DMS114 treated with DMSO at 0.1 percent for 48 hours (cell line): ENCODE measurements at regions not wholly inside any gene's neighbourhood (a gene's known extent, or its start where the extent isn't known, plus 50 kb on each side); places are given as distances from the start of the nearest gene placed in this dataset.

Experiments
- DNase-seq: peaks from one replicate; lab custom pipeline; 2025; ENCODE audit not compliant: unreplicated experiment; lab: John Stamatoyannopoulos, UW

- no peak for DNase-seq
Observed at GRCh38 chr20:12270863-12271262, 353.2 kb downstream of the BTBD3 start.

GRCh38 chr20:12276011-12276673 is 358.4 kb downstream of the BTBD3 start:
- DNase-seq = no peak

- no peak for DNase-seq
Observed at GRCh38 chr20:12287575-12287974, 369.9 kb downstream of the BTBD3 start.

DNA sequence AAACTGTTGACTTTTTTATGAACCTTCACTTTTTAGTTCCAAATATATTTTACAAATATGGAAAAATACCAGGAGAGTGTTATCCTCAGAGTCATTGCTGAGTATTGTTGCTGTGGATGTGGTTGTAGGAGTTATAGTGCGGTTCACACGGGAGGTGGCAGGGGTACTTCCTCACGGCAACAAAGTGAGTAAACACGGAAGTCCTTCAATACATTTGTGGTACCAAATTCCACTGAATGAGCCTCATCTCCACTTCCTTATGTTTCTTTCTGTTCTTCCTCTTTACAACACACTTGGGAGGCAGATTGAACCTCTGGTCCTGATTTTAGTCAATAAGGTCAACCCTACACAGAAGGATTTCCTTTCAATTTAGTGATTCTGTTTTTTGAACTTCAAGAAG is 371.8 kb downstream of the BTBD3 start:
- no peak for DNase-seq

DNA sequence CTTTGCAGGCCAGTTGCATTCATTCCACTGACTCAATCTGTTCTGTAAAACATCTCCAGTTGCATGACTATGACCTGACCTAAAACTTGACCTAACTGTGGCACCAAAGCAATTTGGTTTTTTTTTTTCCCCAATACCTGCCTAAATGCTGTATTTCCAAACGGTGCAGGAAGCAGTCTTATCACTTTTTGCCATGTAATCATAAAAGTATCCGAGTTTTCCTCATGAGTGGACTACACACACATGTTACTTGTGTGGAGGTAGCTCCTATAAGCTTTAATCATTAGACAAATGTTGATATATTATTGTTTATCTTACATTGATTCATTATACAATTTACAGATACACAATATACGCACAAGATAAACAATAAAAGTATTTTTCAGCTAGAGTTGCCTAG is 373.7 kb downstream of the BTBD3 start:
- DNase-seq = no peak

DNA sequence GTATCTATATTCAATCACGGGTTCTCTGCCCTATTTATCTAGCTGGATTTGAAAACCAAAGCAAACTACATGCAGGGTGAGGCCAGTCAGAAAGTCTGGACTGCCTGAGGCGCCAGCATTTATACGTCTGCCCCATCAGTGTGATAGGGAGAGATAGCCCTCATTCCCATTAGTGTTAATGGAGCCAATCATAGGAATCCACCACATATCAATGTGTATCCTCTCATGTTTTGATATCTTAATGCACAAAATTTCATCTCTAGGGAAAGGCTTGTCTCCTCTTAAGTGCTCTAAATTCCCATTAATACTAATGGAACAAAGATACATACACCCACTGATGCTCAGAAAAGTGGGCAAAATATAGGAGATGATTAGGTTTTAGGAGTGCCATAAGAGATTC is 376.2 kb downstream of the BTBD3 start:
- no peak for DNase-seq

- DNase-seq = no peak
Observed at GRCh38 chr20:12294678-12295077, 377.0 kb downstream of the BTBD3 start.

DNA sequence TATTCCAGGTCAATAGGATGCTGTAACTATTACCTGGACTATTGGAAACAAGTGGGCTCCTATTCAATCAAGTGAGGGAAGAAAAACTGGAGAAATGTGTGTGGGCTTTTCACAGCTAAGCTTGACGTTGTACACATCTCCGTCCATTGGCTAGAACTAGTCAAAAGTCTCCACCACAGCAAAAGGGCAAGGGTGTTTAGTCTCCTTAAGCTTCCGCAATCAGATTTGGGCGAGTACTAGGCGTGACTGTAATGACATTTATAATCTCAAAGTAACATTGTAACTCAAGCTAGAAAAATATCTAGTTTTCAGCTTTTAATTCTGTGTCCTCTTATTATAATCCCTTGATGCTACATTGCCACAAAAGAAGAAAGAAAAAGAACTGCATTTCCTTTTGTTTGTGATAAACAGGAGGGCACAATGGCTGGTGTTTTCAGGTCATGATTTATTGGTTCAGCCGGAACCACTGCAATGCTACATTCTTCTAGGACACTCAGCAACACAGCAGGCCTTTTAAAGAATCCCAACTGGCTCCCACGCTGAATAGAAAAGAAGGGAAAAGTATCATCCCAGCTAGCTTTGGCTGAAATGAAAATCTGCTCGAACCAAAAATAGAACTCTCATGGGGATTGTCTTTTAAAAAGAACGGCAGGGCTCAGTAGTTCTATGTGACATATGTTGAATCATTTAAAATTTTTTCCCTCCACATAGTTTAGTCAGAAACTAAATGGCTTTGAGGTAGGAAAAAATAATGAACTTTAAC is 387.7 kb downstream of the BTBD3 start:
- DNase-seq = no peak

DNA sequence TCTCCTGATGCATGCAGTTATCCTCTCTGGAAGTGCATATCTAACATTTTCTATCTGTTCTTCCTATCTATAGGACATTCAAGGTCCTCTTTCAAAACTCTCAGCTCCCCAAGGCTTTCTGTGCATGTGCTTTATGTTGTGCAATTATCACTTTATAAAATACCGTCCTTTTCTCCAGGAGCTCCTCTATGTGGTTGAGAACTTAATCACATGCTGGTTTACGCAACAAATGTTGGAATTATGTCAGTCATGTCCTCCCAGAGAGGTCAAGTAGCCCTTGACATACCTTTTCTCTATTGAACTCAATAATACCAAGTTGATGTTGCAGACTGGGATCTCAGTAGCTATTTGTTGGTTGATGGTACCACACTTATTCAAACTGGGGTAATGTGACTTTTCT is 388.4 kb downstream of the BTBD3 start:
- no peak for DNase-seq

- DNase-seq = no peak
Observed at GRCh38 chr20:12311094-12311865, 393.6 kb downstream of the BTBD3 start.

DNA sequence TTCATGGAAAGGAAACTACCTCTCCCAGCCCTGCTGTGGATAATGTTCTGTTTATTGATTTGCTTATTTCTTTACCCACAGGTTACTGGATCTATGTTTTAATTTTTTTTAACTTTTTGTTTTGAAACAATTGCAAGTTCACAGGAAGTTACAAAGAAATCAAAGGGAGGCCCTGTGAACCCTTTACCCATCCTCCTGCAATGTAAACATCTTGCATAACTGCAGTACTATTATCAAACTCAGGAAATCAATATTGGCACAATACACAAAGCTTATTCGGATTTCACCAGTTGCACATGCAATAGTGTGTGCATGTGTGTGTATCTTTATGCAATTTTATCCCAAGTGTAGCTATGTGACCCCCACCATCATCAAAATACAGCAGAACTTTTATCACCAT is 398.0 kb downstream of the BTBD3 start:
- DNase-seq = no peak

- DNase-seq = no peak
Observed at GRCh38 chr20:12316794-12317193, 399.1 kb downstream of the BTBD3 start.

DNA sequence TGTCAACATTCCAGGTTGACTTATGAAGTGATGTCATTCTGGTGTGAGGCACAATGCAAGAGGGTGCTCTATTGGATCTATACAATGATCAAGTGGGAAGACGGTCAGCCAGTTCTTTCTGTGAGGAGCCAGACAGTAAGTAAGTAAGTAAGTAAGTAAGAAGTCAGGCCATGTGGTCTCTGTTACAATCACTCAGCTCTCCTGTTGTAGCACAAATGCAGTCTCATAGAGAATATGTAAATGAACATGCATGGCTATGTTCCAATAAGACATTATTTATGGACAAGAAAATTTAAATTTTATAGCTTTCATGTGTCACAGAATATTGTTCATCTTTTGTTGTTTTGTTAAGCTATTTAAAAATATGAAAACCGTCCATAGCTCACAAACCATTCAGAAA is 399.7 kb downstream of the BTBD3 start:
- DNase-seq = no peak

GRCh38 chr20:12318043-12318442 is 400.4 kb downstream of the BTBD3 start:
- DNase-seq = no peak

DNA sequence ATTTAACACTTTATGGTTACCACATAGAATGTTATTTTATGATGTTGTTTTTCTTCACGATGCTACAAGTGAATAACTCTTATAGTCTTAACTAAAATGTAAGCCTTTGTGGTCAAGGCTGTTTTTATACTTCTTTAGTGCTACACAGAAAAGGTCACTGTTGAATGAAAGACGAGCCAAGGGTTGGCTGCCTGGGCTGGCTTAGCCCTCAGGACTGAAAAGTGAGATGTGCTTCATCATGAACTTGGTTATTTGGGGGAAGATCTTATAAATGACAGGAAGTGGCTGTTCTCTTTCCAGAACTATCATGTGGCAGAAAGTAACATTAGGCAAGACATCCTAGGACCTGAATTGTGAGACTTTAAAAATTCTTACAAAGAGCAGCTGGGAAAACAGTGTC is 404.0 kb downstream of the BTBD3 start:
- DNase-seq = no peak

GRCh38 chr20:12327205-12327604 is 409.5 kb downstream of the BTBD3 start:
- no peak for DNase-seq

- DNase-seq = no peak
Observed at GRCh38 chr20:12331236-12331635, 413.5 kb downstream of the BTBD3 start.

DNA sequence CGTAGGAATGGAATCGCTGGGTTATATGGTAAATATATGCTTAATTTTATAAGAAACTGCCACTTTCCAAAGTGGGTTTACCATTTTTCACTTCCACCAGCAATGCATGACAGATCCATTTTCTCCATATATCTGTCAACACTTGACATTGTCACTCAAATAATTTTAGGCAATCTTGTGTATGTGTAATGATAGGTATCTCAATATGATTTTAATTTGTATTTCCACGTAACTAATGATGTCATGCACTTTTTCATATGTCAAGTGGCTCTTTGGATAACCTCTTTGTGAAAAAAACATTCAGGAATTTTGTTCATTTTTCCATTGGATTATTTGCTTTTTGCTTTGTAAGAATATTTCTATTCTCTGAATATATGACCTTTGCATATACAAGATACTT is 419.9 kb downstream of the BTBD3 start:
- DNase-seq = no peak

GRCh38 chr20:12345978-12346377 is 428.3 kb downstream of the BTBD3 start:
- no peak for DNase-seq

DNA sequence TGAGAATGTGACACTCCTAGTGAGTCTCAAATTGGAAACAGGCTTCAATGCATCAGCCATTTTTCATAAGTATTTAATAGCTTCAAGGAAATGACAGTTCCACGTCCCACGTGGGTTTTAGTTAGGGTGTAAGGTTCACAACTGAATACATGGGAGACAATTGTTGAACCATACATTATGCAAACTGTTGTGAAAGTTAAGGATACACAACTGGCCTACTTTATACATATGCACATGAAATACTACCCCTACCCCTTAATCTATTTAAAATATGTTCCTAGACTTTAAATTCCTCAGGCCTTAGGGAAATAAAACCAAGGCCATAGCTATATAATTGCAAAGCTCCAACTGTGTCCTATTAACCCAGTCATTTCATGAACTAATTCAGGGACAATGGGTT is 436.1 kb downstream of the BTBD3 start:
- DNase-seq = no peak

GRCh38 chr20:12354725-12355124 is 437.0 kb downstream of the BTBD3 start:
- no peak for DNase-seq

DNA sequence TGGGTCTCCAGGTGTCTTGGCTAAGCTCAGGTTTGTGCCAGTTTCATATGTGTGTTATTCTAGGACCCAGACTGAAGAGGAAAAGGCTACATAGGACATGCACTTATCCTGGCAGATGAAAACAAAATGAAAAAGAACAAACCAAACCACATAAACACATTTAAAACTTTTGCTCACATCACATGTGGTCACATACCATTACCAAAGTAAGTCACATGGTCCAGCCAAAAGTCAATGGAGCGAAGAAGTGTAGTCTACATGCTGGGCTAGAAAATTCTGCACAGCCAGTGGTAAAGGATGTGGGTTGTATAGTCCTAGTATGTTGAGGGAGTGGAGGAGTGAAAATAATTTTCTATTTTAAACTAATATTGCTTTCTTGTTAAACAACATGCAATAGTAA is 437.5 kb downstream of the BTBD3 start:
- DNase-seq = no peak
